Ishikawa (cell line): ENCODE measurements at regions not wholly inside any gene's neighbourhood (a gene's known extent, or its start where the extent isn't known, plus 50 kb on each side); places are given as distances from the start of the nearest gene placed in this dataset.

Source experiments
- CEBPB ChIP-seq: IDR thresholded peaks from 2 replicates; pipeline ENCODE4 v1.6.1; 2012
- CREB1 ChIP-seq: IDR thresholded peaks from 2 replicates; pipeline ENCODE4 v1.6.1; 2012; ENCODE audit warnings: low read depth
- EGR1 ChIP-seq: IDR thresholded peaks from 2 replicates; pipeline ENCODE4 v1.6.1; 2012
- MAX ChIP-seq: IDR thresholded peaks from 2 replicates; pipeline ENCODE4 v1.6.1; 2012
- REST ChIP-seq: IDR thresholded peaks from 2 replicates; pipeline ENCODE4 v1.6.1; 2012; ENCODE audit warnings: low read depth, mild to moderate bottlenecking
- TEAD4 ChIP-seq: IDR thresholded peaks from 2 replicates; pipeline ENCODE4 v1.6.1; 2012
- YY1 ChIP-seq: IDR thresholded peaks from 2 replicates; pipeline ENCODE4 v1.6.1; 2012; ENCODE audit warnings: low read depth

- TF ChIP-seq EGR1 (no peak), REST (no peak), YY1 (no peak), MAX (no peak), CREB1 (no peak), CEBPB (no peak), TEAD4 (no peak)
These were observed 112.3 kb downstream of the MIAT start for GRCh38 chr22:26769663-26770062.
